ENCODE measurements at regions not wholly inside any gene's neighbourhood (a gene's known extent, or its start where the extent isn't known, plus 50 kb on each side); places are given as distances from the start of the nearest gene placed in this dataset.
"Not testable (repeated sequence)": the region's sequence is repeated elsewhere in the genome, so short reads cannot be mapped to it uniquely, and the experiment has no call there.

DNA sequence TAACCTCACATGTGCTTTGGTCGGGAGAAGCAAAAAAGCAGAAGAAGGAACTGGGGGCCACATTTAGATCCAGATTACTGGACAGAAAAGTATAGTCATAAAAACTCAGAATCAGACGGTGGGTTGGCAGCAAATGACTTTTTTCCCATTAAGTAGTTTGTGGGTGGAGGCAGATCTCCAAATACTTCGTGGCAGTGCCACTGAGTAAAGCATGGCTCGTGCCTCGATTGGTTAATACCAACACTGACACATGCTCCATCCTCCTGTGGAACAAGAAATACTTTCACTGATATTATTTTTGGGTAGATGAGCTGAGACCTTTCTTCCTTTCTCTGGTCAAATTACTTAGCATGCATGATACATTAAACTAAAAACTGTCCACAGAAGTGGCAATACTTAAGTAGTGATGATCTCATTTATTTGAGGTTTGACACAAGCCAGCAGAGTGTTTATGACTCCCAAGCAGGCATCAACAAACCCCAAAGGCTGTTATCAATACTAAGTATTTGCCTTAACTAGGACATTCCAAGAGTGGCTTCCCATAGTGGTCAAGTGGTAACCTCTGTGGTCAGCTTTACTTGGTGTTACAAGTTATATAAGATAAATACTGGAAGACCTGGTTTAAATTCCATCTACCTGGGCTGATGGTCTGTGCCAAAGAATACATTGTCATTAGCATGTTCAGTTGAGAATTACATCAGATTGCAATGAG, 500.0 kb upstream of the RUNX1 start:
- no peak for DNase-seq

- no peak for DNase-seq
These were observed 499.1 kb upstream of the RUNX1 start for GRCh38 chr21:35547946-35548774.

DNA sequence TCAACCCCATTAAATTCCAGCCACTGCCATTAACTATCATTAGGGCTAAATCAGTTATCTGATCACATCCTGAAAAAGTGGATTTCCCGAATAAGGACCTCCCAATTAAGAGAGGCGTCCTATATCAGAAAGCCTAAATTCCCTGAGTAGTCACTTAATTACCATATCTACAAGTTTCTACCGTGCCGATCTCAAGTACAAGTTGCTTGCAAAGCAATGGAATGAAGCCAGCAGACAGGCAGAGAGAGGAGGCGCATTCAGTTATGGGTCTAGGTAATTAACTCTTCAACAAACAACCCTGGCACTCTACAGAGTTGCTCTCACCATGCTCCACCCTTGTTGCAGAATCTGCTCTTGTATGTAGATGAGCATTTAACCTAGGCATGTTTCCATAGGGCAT, 494.6 kb upstream of the RUNX1 start:
- no peak for DNase-seq

- DNase-seq: peak; percentile 98
These were observed 492.0 kb upstream of the RUNX1 start for GRCh38 chr21:35540950-35541638.

DNA sequence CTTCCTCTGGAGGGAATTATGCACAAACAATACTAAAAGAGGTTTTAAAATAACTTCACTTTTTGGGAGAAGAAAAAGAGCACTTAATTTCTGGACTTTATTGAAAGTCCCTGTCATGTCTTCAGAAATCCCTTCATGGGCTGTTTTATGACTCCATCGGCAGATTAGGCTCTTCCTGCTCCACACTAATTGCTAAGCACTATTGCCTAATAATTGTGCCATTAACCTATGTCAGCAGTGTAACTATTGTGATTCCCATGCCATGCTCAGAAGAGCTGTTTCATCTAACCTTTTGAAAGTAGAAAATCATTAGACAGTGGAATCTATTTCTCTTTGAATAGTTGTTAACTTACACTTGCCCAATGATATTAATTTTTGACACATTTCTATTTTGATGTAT, 489.3 kb upstream of the RUNX1 start:
- no peak for DNase-seq

- DNase-seq: peak; percentile 36
These were observed 488.5 kb upstream of the RUNX1 start for GRCh38 chr21:35537604-35538003.

GRCh38 chr21:35533893-35534292, 484.8 kb upstream of the RUNX1 start:
- no peak for DNase-seq

DNA sequence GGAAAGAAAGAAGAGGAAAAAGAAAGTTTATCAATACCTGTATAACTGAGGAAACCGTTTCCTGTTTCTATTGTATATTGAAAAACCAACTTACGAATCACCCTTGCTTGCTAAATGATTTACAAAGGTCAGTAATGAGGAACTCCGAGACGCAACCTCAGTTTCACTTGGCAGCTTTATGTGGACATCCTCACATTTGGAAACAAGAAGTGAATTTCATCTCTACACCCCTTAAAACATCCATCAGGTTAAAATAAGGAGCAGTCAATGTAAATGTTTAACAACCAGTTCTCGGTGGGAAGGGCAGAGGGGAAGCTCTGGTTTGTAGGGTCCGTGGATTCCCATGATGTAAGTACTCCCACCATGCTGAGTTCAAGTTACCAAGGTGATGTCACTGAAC, 481.7 kb upstream of the RUNX1 start:
- DNase-seq: no peak

DNA sequence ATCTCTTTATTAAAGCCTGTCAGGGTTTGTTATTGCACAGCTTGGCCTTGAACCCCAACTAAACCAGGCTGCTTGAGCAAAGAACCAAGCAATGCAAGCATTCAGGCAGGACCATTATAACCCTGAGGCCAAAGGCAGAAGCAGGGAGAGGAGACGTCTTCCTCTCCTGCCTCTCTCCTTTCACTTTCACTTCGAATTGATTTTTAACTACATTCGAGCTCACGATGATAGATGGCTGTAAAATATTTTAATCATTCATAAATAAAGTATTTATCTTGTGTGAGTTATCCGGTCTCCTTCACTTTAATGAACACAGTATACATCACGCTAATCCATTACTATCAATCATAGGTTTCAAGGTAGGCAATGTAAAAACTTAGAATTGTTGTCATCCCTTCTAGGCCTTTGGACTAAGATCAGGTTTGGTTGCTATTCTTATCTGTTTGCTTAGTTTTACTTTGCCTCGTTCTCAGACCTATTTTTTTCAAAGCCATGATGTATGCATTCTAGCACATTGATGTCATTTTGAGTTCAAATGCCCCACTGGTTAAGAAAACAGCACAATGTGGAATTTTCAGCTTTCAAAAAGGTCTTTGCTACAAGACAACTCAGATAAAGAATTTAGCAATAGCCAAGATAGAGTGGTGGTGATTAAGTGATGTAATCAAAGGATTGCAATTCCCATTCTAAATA, 480.2 kb upstream of the RUNX1 start:
- peak; percentile 33 for DNase-seq

DNA sequence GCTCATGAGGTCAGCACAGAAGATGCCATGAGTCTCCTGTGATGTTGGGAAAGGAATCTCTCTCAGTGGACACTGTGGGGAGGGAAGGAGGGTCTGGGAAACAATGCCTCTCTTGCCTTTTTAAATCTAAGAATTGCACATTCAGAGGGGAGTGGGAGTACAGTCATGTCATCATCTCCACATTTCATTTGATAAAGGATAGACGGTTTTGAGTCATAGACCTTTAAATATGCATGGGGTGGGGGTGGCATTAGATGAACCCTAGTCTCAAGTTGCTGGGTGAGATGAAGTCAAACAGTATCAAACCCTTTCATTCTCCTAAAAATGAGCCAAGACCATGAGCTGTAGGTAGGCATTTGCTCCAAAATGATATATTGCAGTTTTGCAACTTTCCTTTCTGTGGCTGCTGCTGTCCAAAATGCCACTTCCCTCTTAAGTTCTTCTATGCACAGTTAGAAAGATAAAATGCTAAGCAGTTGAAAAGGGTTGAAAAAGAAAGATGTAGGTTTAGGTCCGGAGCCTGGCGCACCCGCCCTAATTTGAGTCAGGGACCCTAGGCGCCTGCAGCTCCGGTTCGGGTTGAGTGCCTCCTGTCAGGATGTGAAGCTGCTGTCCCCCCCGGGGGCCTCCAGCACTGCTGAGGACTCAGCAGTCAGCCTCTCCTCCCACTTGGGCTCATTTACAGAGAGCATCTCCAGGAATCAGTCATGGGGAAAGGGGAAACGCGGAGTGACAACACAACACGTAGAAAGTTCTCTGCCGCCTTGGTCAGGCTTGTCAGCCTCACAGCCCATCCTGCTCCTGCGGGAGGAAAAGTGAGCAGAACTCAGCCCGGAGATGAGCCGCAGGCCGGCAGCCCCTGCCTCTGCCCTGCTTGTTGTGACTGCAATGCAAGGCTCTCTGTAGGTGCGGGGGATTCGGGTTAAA, 479.3 kb upstream of the RUNX1 start:
- DNase-seq: peak; percentile 32

GRCh38 chr21:35527358-35527757, 478.3 kb upstream of the RUNX1 start:
- DNase-seq: no peak

DNA sequence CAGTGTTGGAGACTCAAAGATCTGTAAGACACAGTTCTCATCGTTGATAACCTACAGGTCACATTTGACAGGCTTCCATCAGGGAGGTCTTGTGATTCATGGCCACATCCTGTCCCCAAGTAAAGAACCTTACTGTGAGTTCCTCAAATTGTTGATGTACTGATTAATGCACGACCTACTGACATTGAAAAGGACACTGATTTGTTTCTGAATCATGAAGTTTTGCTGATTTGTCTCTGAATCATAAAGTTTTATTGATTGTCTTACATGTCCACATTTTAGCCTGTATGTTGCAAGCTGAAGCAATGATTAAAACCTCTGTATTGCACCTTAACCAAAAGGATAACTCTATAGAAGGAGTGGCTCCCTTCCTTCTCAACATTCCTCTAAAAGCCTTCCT, 476.3 kb upstream of the RUNX1 start:
- DNase-seq: peak; percentile 36

DNA sequence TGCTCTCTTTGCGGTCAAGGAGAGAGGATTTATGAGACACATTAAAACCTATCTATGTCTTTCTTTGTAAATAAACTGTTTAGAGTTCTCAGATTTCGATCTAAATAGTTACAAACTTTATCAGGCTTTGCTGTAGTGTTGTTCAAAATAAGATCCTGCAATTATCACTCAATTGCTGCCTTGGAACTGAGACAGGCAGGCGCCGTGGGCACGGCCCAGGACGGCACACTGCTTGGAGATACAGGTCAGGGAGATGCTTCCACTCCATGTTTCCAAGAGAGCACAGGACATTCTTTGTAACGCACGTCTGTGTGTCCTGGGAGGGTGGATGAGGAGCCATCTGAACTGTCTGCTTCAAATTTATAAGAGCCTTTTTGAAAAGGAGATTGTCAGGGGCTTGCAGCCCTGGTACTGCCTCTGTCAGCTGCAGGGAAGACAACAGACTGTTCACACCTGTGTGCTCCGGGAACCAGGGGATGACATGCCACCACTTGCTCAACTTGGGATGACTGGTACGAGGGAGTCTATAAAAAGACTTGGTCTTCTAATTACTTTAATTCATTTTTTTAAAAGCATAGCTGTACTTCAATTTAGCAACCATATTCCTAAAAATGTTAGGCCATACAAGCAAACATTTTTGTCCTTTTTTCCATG, 472.9 kb upstream of the RUNX1 start:
- DNase-seq: no peak

DNA sequence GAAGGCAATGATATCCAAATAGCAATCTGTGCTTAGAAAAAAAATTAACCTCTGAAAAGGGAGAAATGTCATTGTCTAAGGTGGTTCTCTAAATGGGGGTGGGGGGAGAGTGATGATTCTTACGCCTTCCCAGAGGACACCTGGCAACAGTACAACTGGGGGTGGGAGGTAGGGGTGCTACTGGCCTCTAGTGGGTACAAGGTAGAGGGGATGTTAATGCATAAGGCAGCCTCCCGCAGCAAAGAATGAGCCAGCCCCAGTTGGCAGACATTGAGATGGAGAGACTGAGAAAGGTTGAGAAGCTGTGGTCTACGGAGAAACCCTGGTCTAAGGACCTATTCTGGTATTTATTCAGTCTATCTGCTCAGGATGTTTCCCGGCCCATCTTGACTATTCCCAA, 472.2 kb upstream of the RUNX1 start:
- DNase-seq: no peak

DNA sequence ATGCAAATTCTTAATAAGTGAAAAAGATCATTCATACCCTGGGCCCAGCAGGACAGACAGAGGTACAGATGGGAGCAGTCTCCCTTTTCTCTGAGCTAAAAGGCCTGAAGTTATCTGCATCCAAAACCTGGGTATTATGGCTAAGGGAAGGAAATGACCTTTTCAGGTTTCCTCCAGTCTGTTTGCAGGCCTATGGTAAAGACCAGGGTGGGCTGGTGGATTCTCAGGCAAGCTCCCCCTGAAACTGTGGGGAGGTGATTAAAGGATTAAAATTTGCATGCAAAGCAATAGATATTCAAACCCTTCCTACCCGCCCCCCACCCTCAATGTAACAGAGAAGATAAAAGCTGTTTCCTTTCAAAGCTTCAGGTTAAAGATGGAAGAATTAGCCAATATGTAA, 471.8 kb upstream of the RUNX1 start:
- no peak for DNase-seq

GRCh38 chr21:35520302-35520701, 471.2 kb upstream of the RUNX1 start:
- DNase-seq: no peak

DNA sequence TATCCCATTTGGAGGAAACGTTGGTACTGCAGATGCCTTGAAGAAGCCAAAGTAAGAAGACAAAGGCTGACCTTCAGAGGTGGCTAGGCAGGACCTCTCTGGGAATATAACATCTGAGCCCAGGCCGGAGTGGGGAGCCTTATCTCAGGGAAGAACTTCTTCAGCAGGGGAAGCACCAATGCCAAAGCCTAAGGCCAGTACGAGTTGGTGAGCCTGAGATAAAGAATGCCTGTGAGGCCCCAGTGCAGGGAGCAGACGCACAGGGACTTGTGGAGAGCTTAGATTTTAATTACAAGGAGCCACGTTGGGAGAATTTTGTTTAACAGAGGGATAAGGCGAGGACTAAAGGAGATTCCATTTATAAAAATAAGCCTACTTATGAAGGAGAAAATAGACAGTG, 468.8 kb upstream of the RUNX1 start:
- no peak for DNase-seq

DNA sequence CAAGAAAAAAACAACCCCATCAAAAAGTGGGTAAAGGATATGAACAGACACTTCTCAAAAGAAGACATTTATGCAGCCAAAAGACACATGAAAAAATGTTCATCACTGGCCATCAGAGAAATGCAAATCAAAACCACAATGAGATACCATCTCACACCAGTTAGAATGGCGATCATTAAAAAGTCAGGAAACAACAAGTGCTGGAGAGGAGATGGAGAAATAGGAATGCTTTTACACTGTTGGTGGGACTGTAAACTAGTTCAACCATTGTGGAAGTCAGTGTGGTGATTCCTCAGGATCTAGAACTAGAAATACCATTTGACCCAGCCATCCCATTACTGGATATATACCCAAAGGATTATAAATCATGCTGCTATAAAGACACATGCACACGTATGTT, 467.2 kb upstream of the RUNX1 start:
- not testable (repeated sequence) for DNase-seq

- DNase-seq: peak; percentile 70
These were observed 463.2 kb upstream of the RUNX1 start for GRCh38 chr21:35512346-35512745.

DNA sequence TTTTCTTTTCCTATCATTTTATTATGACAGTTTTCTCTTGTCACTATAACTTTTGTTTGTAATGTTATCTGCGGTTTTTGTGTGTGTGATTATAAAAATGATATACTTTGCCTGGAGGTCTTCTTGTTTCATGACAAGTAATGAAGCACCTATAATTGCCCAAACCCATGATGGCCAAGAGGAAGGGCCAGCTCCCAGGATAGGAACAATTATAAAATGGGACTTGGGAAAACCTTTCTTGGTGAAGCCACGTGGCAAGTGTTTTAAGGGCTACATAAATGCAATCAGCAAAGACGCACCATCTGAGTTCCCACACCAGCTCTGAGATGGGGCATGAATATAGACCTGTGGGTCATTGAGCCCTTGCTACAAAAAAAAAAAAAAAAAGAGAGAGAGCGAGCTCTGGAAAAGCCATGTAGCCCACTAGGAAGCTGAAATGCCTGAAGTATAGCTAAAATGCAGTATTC, 462.6 kb upstream of the RUNX1 start:
- peak; percentile 34 for DNase-seq

- DNase-seq: peak; percentile 27
These were observed 462.0 kb upstream of the RUNX1 start for GRCh38 chr21:35510957-35511695.

All from fibroblast of upper back skin (primary cell).